Gastroesophageal sphincter (tissue), 3 donors: ENCODE measurements at regions not wholly inside any gene's neighbourhood (a gene's known extent, or its start where the extent isn't known, plus 50 kb on each side); places are given as distances from the start of the nearest gene placed in this dataset.

Source experiments
- CTCF ChIP-seq, 4 experiments: fragments of 200-600 bp in 2 of 4; fragments of 450-650 bp in 2 of 4; sonication (generic) in 1 of 4; IDR thresholded peaks; one replicate each; pipeline ENCODE4 v1.5.1; 2017 to 2019; ENCODE audit warnings: antibody characterized with exemption in 4 of 4, mild to moderate bottlenecking in 2 of 4, moderate library complexity in 2 of 4
- EP300 ChIP-seq: sonication (generic); formaldehyde crosslinking; IDR thresholded peaks from one replicate; pipeline ENCODE4 v1.6.1; 2017; ENCODE audit warnings: antibody characterized with exemption, mild to moderate bottlenecking
- POLR2A ChIP-seq, 2 donors: fragments of 450-650 bp; IDR thresholded peaks; one replicate each; pipeline ENCODE4 v1.6.1; 2017; ENCODE audit warnings: antibody characterized with exemption in 2 of 2, mild to moderate bottlenecking in 2 of 2, moderate library complexity in 1 of 2

GRCh38 chr11:128179512-128179911 is 407.8 kb downstream of the ETS1 start:
- TF ChIP-seq EP300 (no peak), POLR2A (IDR thresholded peaks at IDR 0.05) (no peak), CTCF (IDR thresholded peaks at IDR 0.05) (no peak)
